Nephron progenitor cell (in vitro differentiated cells): ENCODE measurements at regions not wholly inside any gene's neighbourhood (a gene's known extent, or its start where the extent isn't known, plus 50 kb on each side); places are given as distances from the start of the nearest gene placed in this dataset.

Source experiments
- DNase-seq: peaks from one replicate; pipeline ENCODE4 v3.0.0; 2021
- H3K27ac Mint-ChIP-seq: 2 replicates; pipeline ENCODE4 v1.8.0; 2021; ENCODE audit warnings: mild to moderate bottlenecking, moderate library complexity, mixed read lengths
- H3K27me3 Mint-ChIP-seq: 2 replicates; pipeline ENCODE4 v1.8.0; 2021; ENCODE audit warnings: mild to moderate bottlenecking, low read depth, mixed read lengths; ENCODE audit not compliant: poor library complexity
- H3K36me3 Mint-ChIP-seq: 2 replicates; pipeline ENCODE4 v1.8.0; 2021; ENCODE audit warnings: low read depth, mixed read lengths
- H3K4me1 Mint-ChIP-seq: 2 replicates; pipeline ENCODE4 v1.8.0; 2021; ENCODE audit warnings: mixed read lengths
- H3K4me3 Mint-ChIP-seq: 2 replicates; pipeline ENCODE4 v1.8.0; 2021; ENCODE audit warnings: mild to moderate bottlenecking, moderate library complexity, mixed read lengths
- H3K9me3 Mint-ChIP-seq: 2 replicates; pipeline ENCODE4 v1.8.0; 2021; ENCODE audit warnings: mild to moderate bottlenecking, moderate library complexity, mixed read lengths
- CTCF ChIP-seq: fragments of 200-600 bp; sonication (generic); IDR thresholded peaks from 2 replicates; pipeline ENCODE4 v1.5.0; 2021; ENCODE audit warnings: antibody characterized with exemption

GRCh38 chr10:4043897-4044665 is 259.1 kb upstream of the KLF6 start:
- no peak overlapping the region for H3K4me3 Mint-ChIP-seq
- TF ChIP-seq CTCF = no peak
- no peak overlapping the region for H3K27ac Mint-ChIP-seq
- peaks cover 10% of the 10 kb centered on the region for H3K4me1 Mint-ChIP-seq
- peaks cover 13% of the 10 kb centered on the region for H3K36me3 Mint-ChIP-seq
- peaks cover 6% of the 10 kb centered on the region for H3K27me3 Mint-ChIP-seq
- DNase-seq = no peak
- H3K9me3 Mint-ChIP-seq = peaks cover 33% of the 10 kb centered on the region

- H3K27ac Mint-ChIP-seq = no peak overlapping the region
- no peak for TF ChIP-seq CTCF
- no peaks in the 10 kb centered on the region for H3K4me1 Mint-ChIP-seq
- DNase-seq = no peak
- peaks cover 4% of the 10 kb centered on the region for H3K27me3 Mint-ChIP-seq
- H3K4me3 Mint-ChIP-seq = no peak overlapping the region
- peaks cover 13% of the 10 kb centered on the region for H3K36me3 Mint-ChIP-seq
- H3K9me3 Mint-ChIP-seq = peaks cover 33% of the 10 kb centered on the region
Measured at GRCh38 chr10:4041635-4042034, 256.6 kb upstream of the KLF6 start.

- H3K27ac Mint-ChIP-seq = no peak overlapping the region
- H3K9me3 Mint-ChIP-seq = peaks cover 27% of the 10 kb centered on the region
- no peak overlapping the region for H3K4me3 Mint-ChIP-seq
- peaks cover 13% of the 10 kb centered on the region for H3K36me3 Mint-ChIP-seq
- H3K27me3 Mint-ChIP-seq = peaks cover 4% of the 10 kb centered on the region
- no peak for DNase-seq
- TF ChIP-seq CTCF = no peak
- peaks cover 15% of the 10 kb centered on the region for H3K4me1 Mint-ChIP-seq
Measured at GRCh38 chr10:4038000-4038399, 253.0 kb upstream of the KLF6 start.

- Mint-ChIP-seq H3K27me3 (no peaks in the 10 kb centered on the region), H3K4me1 (peaks cover 15% of the 10 kb centered on the region), H3K36me3 (no peaks in the 10 kb centered on the region), H3K4me3 (no peak overlapping the region), H3K9me3 (peaks cover 2% of the 10 kb centered on the region), H3K27ac (no peak overlapping the region)
- DNase-seq = no peak
- TF ChIP-seq CTCF = no peak
Measured at GRCh38 chr10:4035599-4035945, 250.6 kb upstream of the KLF6 start.

- H3K36me3 Mint-ChIP-seq = no peaks in the 10 kb centered on the region
- no peak overlapping the region for H3K27ac Mint-ChIP-seq
- no peaks in the 10 kb centered on the region for H3K9me3 Mint-ChIP-seq
- DNase-seq = no peak
- H3K4me1 Mint-ChIP-seq = peaks cover 15% of the 10 kb centered on the region
- H3K27me3 Mint-ChIP-seq = no peaks in the 10 kb centered on the region
- H3K4me3 Mint-ChIP-seq = no peak overlapping the region
- TF ChIP-seq CTCF = no peak
Measured at GRCh38 chr10:4034907-4035598, 250.0 kb upstream of the KLF6 start.
